Neural progenitor cell (in vitro differentiated cells): ENCODE measurements at regions not wholly inside any gene's neighbourhood (a gene's known extent, or its start where the extent isn't known, plus 50 kb on each side); places are given as distances from the start of the nearest gene placed in this dataset.

Experiments used
- DNase-seq: peaks from one replicate; pipeline ENCODE4 v3.0.0-alpha.2; 2016; ENCODE audit warnings: low spot score
- H2AFZ ChIP-seq: fragments of 200-600 bp; sonication (generic); replicated peaks from 2 replicates; pipeline ENCODE4 v1.6.1; 2016; ENCODE audit warnings: antibody characterized with exemption
- H3F3A ChIP-seq: fragments of 200-600 bp; sonication (generic); 2 replicates; pipeline ENCODE4 v1.6.1; 2016; ENCODE audit warnings: antibody characterized with exemption, low read depth
- H3K27ac ChIP-seq: fragments of 200-600 bp; sonication (generic); 2 replicates; pipeline ENCODE4 v1.5.1; 2016; ENCODE audit warnings: mild to moderate bottlenecking
- H3K27me3 ChIP-seq: fragments of 200-600 bp; sonication (generic); 2 replicates; pipeline ENCODE4 v1.6.1; 2016; ENCODE audit warnings: mild to moderate bottlenecking, moderate library complexity
- H3K36me3 ChIP-seq: fragments of 200-600 bp; sonication (generic); 2 replicates; pipeline ENCODE4 v1.5.1; 2016
- H3K4me1 ChIP-seq: fragments of 200-600 bp; sonication (generic); 2 replicates; pipeline ENCODE4 v1.6.1; 2016; ENCODE audit warnings: mixed run types
- H3K4me2 ChIP-seq: fragments of 200-600 bp; sonication (generic); 2 replicates; pipeline ENCODE4 v1.6.1; 2016
- H3K4me3 ChIP-seq: fragments of 200-600 bp; sonication (generic); 2 replicates; pipeline ENCODE4 v1.5.1; 2016
- H3K79me2 ChIP-seq: fragments of 200-600 bp; sonication (generic); 2 replicates; pipeline ENCODE4 v1.6.1; 2016; ENCODE audit warnings: low read depth
- H3K9ac ChIP-seq: fragments of 200-600 bp; sonication (generic); 2 replicates; pipeline ENCODE4 v1.6.1; 2016
- H3K9me3 ChIP-seq: fragments of 200-600 bp; sonication (generic); 2 replicates; pipeline ENCODE4 v1.5.1; 2016; ENCODE audit warnings: low read depth
- H4K20me1 ChIP-seq: fragments of 200-600 bp; sonication (generic); 2 replicates; pipeline ENCODE4 v1.6.1; 2016; ENCODE audit warnings: low read depth
- H3K27ac Mint-ChIP-seq: 3 replicates; pipeline ENCODE4 v1.8.0; 2021; ENCODE audit warnings: mixed read lengths
- H3K27me3 Mint-ChIP-seq: 2 replicates; pipeline ENCODE4 v1.8.0; 2022; ENCODE audit warnings: low read depth, mild to moderate bottlenecking, inconsistent platforms, moderate library complexity, mixed read lengths; ENCODE audit not compliant: insufficient read depth
- H3K36me3 Mint-ChIP-seq: 3 replicates; pipeline ENCODE4 v1.8.0; 2021; ENCODE audit warnings: mixed read lengths
- H3K4me1 Mint-ChIP-seq: 3 replicates; pipeline ENCODE4 v1.8.0; 2021; ENCODE audit warnings: mixed read lengths
- H3K4me3 Mint-ChIP-seq: 3 replicates; pipeline ENCODE4 v1.8.0; 2021; ENCODE audit warnings: mild to moderate bottlenecking, moderate library complexity, mixed read lengths
- H3K9me3 Mint-ChIP-seq: 3 replicates; pipeline ENCODE4 v1.8.0; 2020; ENCODE audit warnings: mixed read lengths
- CTCF ChIP-seq: fragments of 200-600 bp; sonication (generic); IDR thresholded peaks from 2 replicates; pipeline ENCODE4 v1.5.1; 2017; ENCODE audit warnings: antibody characterized with exemption, mild to moderate bottlenecking
- EZH2 ChIP-seq: fragments of 200-600 bp; sonication (generic); IDR thresholded peaks from 2 replicates; pipeline ENCODE4 v1.6.1; 2017; ENCODE audit warnings: antibody characterized with exemption, mild to moderate bottlenecking, moderate library complexity
- EZH2phosphoT487 ChIP-seq: fragments of 200-600 bp; sonication (generic); IDR thresholded peaks from 2 replicates; pipeline ENCODE4 v1.6.1; 2017; ENCODE audit warnings: antibody characterized with exemption

DNA sequence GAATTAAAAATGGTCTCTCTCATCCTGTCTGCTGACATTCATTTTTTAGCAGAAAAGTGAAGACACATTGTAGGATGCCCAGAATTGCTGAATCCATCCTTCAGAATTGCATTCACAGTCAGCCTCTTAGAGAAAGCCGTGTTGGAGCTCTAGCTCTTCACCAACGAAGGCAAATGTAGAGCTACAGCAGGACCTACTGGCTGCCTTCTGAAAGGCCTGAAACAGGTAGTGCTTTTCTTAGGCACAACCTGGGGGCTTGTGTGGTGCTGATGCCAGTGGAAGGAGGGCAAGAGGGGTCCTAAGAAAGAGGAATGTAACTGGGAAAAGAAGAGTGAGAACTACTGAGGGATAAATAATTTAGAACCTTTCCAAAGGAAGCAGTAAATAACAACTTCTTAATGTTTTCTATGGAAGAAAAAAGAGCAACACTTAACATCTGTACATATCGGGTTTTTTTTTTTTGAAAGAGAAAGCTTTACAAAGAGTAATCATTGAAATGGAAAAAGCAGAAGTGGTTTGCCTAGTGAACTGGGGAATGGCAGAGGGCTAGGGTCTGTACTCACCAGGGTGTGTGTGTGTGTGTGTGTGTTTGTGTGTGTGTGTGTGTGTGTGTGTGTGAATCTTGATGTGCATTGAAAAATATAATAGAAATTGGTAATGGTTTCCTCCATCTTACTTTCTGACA is 297.8 kb downstream of the SATB1 start:
- no peak for DNase-seq
- Histone ChIP-seq H3K36me3 (no peaks in the 10 kb centered on the region), H3K27ac (no peak overlapping the region), H3K4me1 (no peaks in the 10 kb centered on the region), H4K20me1 (no peaks in the 10 kb centered on the region), H3K4me2 (no peak overlapping the region), H3F3A (no peaks in the 10 kb centered on the region), H3K27me3 (no peaks in the 10 kb centered on the region), H3K79me2 (no peaks in the 10 kb centered on the region), H3K4me3 (no peak overlapping the region), H2AFZ (no peak overlapping the region), H3K9me3 (no peaks in the 10 kb centered on the region), H3K9ac (no peak overlapping the region)
- Mint-ChIP-seq H3K36me3 (no peaks in the 10 kb centered on the region), H3K27ac (no peak overlapping the region), H3K4me1 (no peaks in the 10 kb centered on the region), H3K4me3 (no peak overlapping the region), H3K27me3 (peaks cover 9% of the 10 kb centered on the region), H3K9me3 (no peaks in the 10 kb centered on the region)
- TF ChIP-seq EZH2 (no peak), EZH2phosphoT487 (no peak), CTCF (no peak)

- H3K4me1 ChIP-seq: no peaks in the 10 kb centered on the region
- no peak overlapping the region for H3K9ac ChIP-seq
- no peak overlapping the region for H3K4me3 Mint-ChIP-seq
- no peak overlapping the region for H3K27ac ChIP-seq
- H3K27me3 Mint-ChIP-seq: peaks cover 9% of the 10 kb centered on the region
- H3K9me3 ChIP-seq: no peaks in the 10 kb centered on the region
- H2AFZ ChIP-seq: no peak overlapping the region
- no peaks in the 10 kb centered on the region for H3K9me3 Mint-ChIP-seq
- no peaks in the 10 kb centered on the region for H3K4me1 Mint-ChIP-seq
- H3K79me2 ChIP-seq: no peaks in the 10 kb centered on the region
- DNase-seq: no peak
- TF ChIP-seq EZH2 (no peak), CTCF (no peak), EZH2phosphoT487 (no peak)
- no peak overlapping the region for H3K4me3 ChIP-seq
- no peaks in the 10 kb centered on the region for H3K36me3 ChIP-seq
- H3K36me3 Mint-ChIP-seq: no peaks in the 10 kb centered on the region
- no peak overlapping the region for H3K27ac Mint-ChIP-seq
- no peaks in the 10 kb centered on the region for H3F3A ChIP-seq
- no peak overlapping the region for H3K4me2 ChIP-seq
- no peaks in the 10 kb centered on the region for H3K27me3 ChIP-seq
- H4K20me1 ChIP-seq: no peaks in the 10 kb centered on the region
Measured at GRCh38 chr3:18126772-18127171, 298.4 kb downstream of the SATB1 start.

- H3K9ac ChIP-seq: no peak overlapping the region
- Mint-ChIP-seq H3K9me3 (no peaks in the 10 kb centered on the region), H3K4me3 (no peak overlapping the region), H3K36me3 (no peaks in the 10 kb centered on the region), H3K27ac (no peak overlapping the region), H3K27me3 (peaks cover 9% of the 10 kb centered on the region), H3K4me1 (no peaks in the 10 kb centered on the region)
- H3K4me1 ChIP-seq: no peaks in the 10 kb centered on the region
- no peaks in the 10 kb centered on the region for H3K27me3 ChIP-seq
- no peaks in the 10 kb centered on the region for H3K79me2 ChIP-seq
- no peaks in the 10 kb centered on the region for H4K20me1 ChIP-seq
- H3K36me3 ChIP-seq: no peaks in the 10 kb centered on the region
- H3F3A ChIP-seq: no peaks in the 10 kb centered on the region
- H3K9me3 ChIP-seq: no peaks in the 10 kb centered on the region
- H3K4me3 ChIP-seq: no peak overlapping the region
- no peak overlapping the region for H3K4me2 ChIP-seq
- TF ChIP-seq EZH2: no peak
- TF ChIP-seq CTCF: no peak
- TF ChIP-seq EZH2phosphoT487: no peak
- no peak overlapping the region for H3K27ac ChIP-seq
- DNase-seq: no peak
- no peak overlapping the region for H2AFZ ChIP-seq
Measured at GRCh38 chr3:18124501-18124900, 300.6 kb downstream of the SATB1 start.
